Activated CD4-positive, alpha-beta T cell treated with anti-CD3 and anti-CD28 coated beads for 36 hours (primary cell): ENCODE measurements at regions not wholly inside any gene's neighbourhood (a gene's known extent, or its start where the extent isn't known, plus 50 kb on each side); places are given as distances from the start of the nearest gene placed in this dataset.

Experiments
- ATAC-seq: fragments of 200-7000 bp; cut with Tn5 transposase; one replicate; pipeline ENCODE4 v1.10.0; 2021; ENCODE audit warnings: mild to moderate bottlenecking, moderate library complexity
- CTCF ChIA-PET: fragments of 350-600 bp; sonication (Branson Sonifier 250); formaldehyde crosslinking; loops from one replicate; lab custom pipeline; 2021; ENCODE audit warnings: antibody characterized with exemption; lab: Charles Lee
- POLR2A ChIA-PET: fragments of 350-600 bp; sonication (Branson Sonifier 250); formaldehyde crosslinking; loops from one replicate; lab custom pipeline; 2021; ENCODE audit warnings: antibody characterized with exemption, inconsistent platforms; lab: Charles Lee
- DNase-seq: peaks from one replicate; pipeline ENCODE4 v3.0.0-alpha.2; 2020
- H3K27ac Mint-ChIP-seq: one replicate; pipeline ENCODE4 v1.8.0; 2021; ENCODE audit warnings: mixed read lengths
- H3K27me3 Mint-ChIP-seq: one replicate; pipeline ENCODE4 v1.8.0; 2021; ENCODE audit warnings: mixed read lengths
- H3K36me3 Mint-ChIP-seq: one replicate; pipeline ENCODE4 v1.8.0; 2021; ENCODE audit warnings: low read depth, mixed read lengths
- H3K4me1 Mint-ChIP-seq: one replicate; pipeline ENCODE4 v1.8.0; 2021; ENCODE audit warnings: mixed read lengths
- H3K4me3 Mint-ChIP-seq: one replicate; pipeline ENCODE4 v1.8.0; 2021; ENCODE audit warnings: mild to moderate bottlenecking, moderate library complexity, mixed read lengths
- H3K9me3 Mint-ChIP-seq: one replicate; pipeline ENCODE4 v1.8.0; 2021; ENCODE audit warnings: low read depth, mixed read lengths
- intact Hi-C, 2 experiments: fragments of 100-400 bp; cut with DNase I in 1 of 2; cut with micrococcal nuclease in 1 of 2; formaldehyde crosslinking; loops; one replicate each; pipeline versions ENCODE4 v1.14.2 to v1.15.1; 2022 to 2024; cut with DNase I, micrococcal nuclease

GRCh38 chr22:47367993-47368945, 605.8 kb downstream of the TBC1D22A start:
- peaks cover 8% of the 10 kb centered on the region for H3K9me3 Mint-ChIP-seq

GRCh38 chr22:47367107-47367690, 604.7 kb downstream of the TBC1D22A start:
- POLR2A ChIA-PET: no interaction called here
- H3K27ac Mint-ChIP-seq: no peak overlapping the region
- no peak for ATAC-seq
- intact Hi-C loops: no loop called here
- peaks cover 8% of the 10 kb centered on the region for H3K9me3 Mint-ChIP-seq
- H3K4me3 Mint-ChIP-seq: no peak overlapping the region
- no peaks in the 10 kb centered on the region for H3K4me1 Mint-ChIP-seq
- DNase-seq: no peak
- H3K36me3 Mint-ChIP-seq: no peaks in the 10 kb centered on the region
- CTCF ChIA-PET: interaction anchor here (0.7 kb wide), 1 partner anchor 11 kb away, joined by 3 read pairs; no protein-coding TSS in a partner anchor
- H3K27me3 Mint-ChIP-seq: peaks cover 5% of the 10 kb centered on the region

More at GRCh38 chr22:47367993-47368945, 605.8 kb downstream of the TBC1D22A start:
- intact Hi-C loops: no loop called here
- H3K27me3 Mint-ChIP-seq: peaks cover 5% of the 10 kb centered on the region
- DNase-seq (no peak), ATAC-seq (no peak)
- H3K36me3 Mint-ChIP-seq: no peaks in the 10 kb centered on the region
- H3K4me1 Mint-ChIP-seq: no peaks in the 10 kb centered on the region
- ChIA-PET POLR2A (no interaction called here), CTCF (no interaction called here)
- H3K27ac Mint-ChIP-seq: no peak overlapping the region
- no peak overlapping the region for H3K4me3 Mint-ChIP-seq

- ChIA-PET POLR2A (no interaction called here), CTCF (no interaction called here)
- no peak overlapping the region for H3K27ac Mint-ChIP-seq
- intact Hi-C loops: no loop called here
- H3K27me3 Mint-ChIP-seq: peaks cover 3% of the 10 kb centered on the region
- no peak overlapping the region for H3K4me3 Mint-ChIP-seq
- peaks cover 14% of the 10 kb centered on the region for H3K9me3 Mint-ChIP-seq
- no peaks in the 10 kb centered on the region for H3K4me1 Mint-ChIP-seq
- DNase-seq: no peak
- H3K36me3 Mint-ChIP-seq: no peaks in the 10 kb centered on the region
- ATAC-seq: no peak
These were observed 603.7 kb downstream of the TBC1D22A start for GRCh38 chr22:47366026-47366767.

- POLR2A ChIA-PET: no interaction called here
- DNase-seq: no peak
- no peaks in the 10 kb centered on the region for H3K36me3 Mint-ChIP-seq
- H3K4me3 Mint-ChIP-seq: no peak overlapping the region
- no peak for ATAC-seq
- no peak overlapping the region for H3K27ac Mint-ChIP-seq
- H3K4me1 Mint-ChIP-seq: no peaks in the 10 kb centered on the region
- CTCF ChIA-PET: no interaction called here
- peaks cover 14% of the 10 kb centered on the region for H3K9me3 Mint-ChIP-seq
- peaks cover 3% of the 10 kb centered on the region for H3K27me3 Mint-ChIP-seq
- intact Hi-C loops: no loop called here
These were observed 598.8 kb downstream of the TBC1D22A start for GRCh38 chr22:47361247-47361646.

GRCh38 chr22:47357493-47357892, 595.0 kb downstream of the TBC1D22A start:
- no peaks in the 10 kb centered on the region for H3K36me3 Mint-ChIP-seq
- intact Hi-C loops: no loop called here
- no peaks in the 10 kb centered on the region for H3K4me1 Mint-ChIP-seq
- ChIA-PET POLR2A (no interaction called here), CTCF (no interaction called here)
- H3K9me3 Mint-ChIP-seq: peaks cover 6% of the 10 kb centered on the region
- no peak overlapping the region for H3K27ac Mint-ChIP-seq
- no peak overlapping the region for H3K4me3 Mint-ChIP-seq
- H3K27me3 Mint-ChIP-seq: peaks cover 3% of the 10 kb centered on the region
- no peak for DNase-seq
- ATAC-seq: no peak

- ATAC-seq: no peak
- Mint-ChIP-seq H3K27me3 (peaks cover 3% of the 10 kb centered on the region), H3K27ac (no peak overlapping the region), H3K36me3 (no peaks in the 10 kb centered on the region), H3K4me1 (no peaks in the 10 kb centered on the region), H3K9me3 (peaks cover 5% of the 10 kb centered on the region), H3K4me3 (no peak overlapping the region)
- no peak for DNase-seq
- ChIA-PET CTCF (no interaction called here), POLR2A (no interaction called here)
- intact Hi-C loops: no loop called here
These were observed 594.6 kb downstream of the TBC1D22A start for GRCh38 chr22:47357086-47357485.

GRCh38 chr22:47356511-47357011, 594.1 kb downstream of the TBC1D22A start:
- H3K27ac Mint-ChIP-seq: no peak overlapping the region
- ATAC-seq (no peak), DNase-seq (no peak)
- ChIA-PET POLR2A (no interaction called here), CTCF (interaction anchor here (0.6 kb wide), 1 partner anchor 279 kb away, joined by 3 read pairs; no protein-coding TSS in a partner anchor)
- no peak overlapping the region for H3K4me3 Mint-ChIP-seq
- no peaks in the 10 kb centered on the region for H3K36me3 Mint-ChIP-seq
- no peaks in the 10 kb centered on the region for H3K4me1 Mint-ChIP-seq
- peaks cover 5% of the 10 kb centered on the region for H3K27me3 Mint-ChIP-seq
- intact Hi-C loops: no loop called here
- H3K9me3 Mint-ChIP-seq: peaks cover 3% of the 10 kb centered on the region

- POLR2A ChIA-PET: no interaction called here
- Mint-ChIP-seq H3K4me1 (no peaks in the 10 kb centered on the region), H3K9me3 (no peaks in the 10 kb centered on the region), H3K27me3 (peaks cover 5% of the 10 kb centered on the region), H3K36me3 (no peaks in the 10 kb centered on the region), H3K27ac (no peak overlapping the region), H3K4me3 (no peak overlapping the region)
- no peak for ATAC-seq
- DNase-seq: no peak
- intact Hi-C loops: no loop called here
- CTCF ChIA-PET: interaction anchor here (0.6 kb wide), 1 partner anchor 279 kb away, joined by 3 read pairs; no protein-coding TSS in a partner anchor
These were observed 593.5 kb downstream of the TBC1D22A start for GRCh38 chr22:47355776-47356510.

- ChIA-PET CTCF (no interaction called here), POLR2A (no interaction called here)
- no peak overlapping the region for H3K27ac Mint-ChIP-seq
- no peaks in the 10 kb centered on the region for H3K9me3 Mint-ChIP-seq
- peaks cover 2% of the 10 kb centered on the region for H3K27me3 Mint-ChIP-seq
- DNase-seq (no peak), ATAC-seq (no peak)
- no peaks in the 10 kb centered on the region for H3K36me3 Mint-ChIP-seq
- H3K4me1 Mint-ChIP-seq: no peaks in the 10 kb centered on the region
- intact Hi-C loops: no loop called here
- no peak overlapping the region for H3K4me3 Mint-ChIP-seq
These were observed 592.9 kb downstream of the TBC1D22A start for GRCh38 chr22:47355388-47355725.

- ATAC-seq: no peak
- POLR2A ChIA-PET: no interaction called here
These were observed 592.4 kb downstream of the TBC1D22A start for GRCh38 chr22:47354668-47355387.

More at GRCh38 chr22:47354668-47355387, 592.4 kb downstream of the TBC1D22A start:
- H3K4me3 Mint-ChIP-seq: no peak overlapping the region
- intact Hi-C loops: no loop called here
- CTCF ChIA-PET: no interaction called here
- no peaks in the 10 kb centered on the region for H3K4me1 Mint-ChIP-seq
- no peaks in the 10 kb centered on the region for H3K9me3 Mint-ChIP-seq
- DNase-seq: no peak
- peaks cover 2% of the 10 kb centered on the region for H3K27me3 Mint-ChIP-seq
- no peak overlapping the region for H3K27ac Mint-ChIP-seq
- no peaks in the 10 kb centered on the region for H3K36me3 Mint-ChIP-seq
